AG20443 (cell line): ENCODE measurements at regions not wholly inside any gene's neighbourhood (a gene's known extent, or its start where the extent isn't known, plus 50 kb on each side); places are given as distances from the start of the nearest gene placed in this dataset.
"Not testable (repeated sequence)": the region's sequence is repeated elsewhere in the genome, so short reads cannot be mapped to it uniquely, and the experiment has no call there.

Experiments used
- DNase-seq: peaks from one replicate; pipeline ENCODE4 v3.0.0; 2012; ENCODE audit warnings: low spot score, mixed read lengths

- DNase-seq: no peak
Measured at GRCh38 chr5:110923971-110924370, 147.5 kb upstream of the TSLP start.

- DNase-seq: peak; percentile 18
Measured at GRCh38 chr5:110925398-110925797, 146.1 kb upstream of the TSLP start.

GRCh38 chr5:110925916-110926315, 145.6 kb upstream of the TSLP start:
- no peak for DNase-seq

- DNase-seq: no peak
Measured at GRCh38 chr5:110932755-110933488, 138.6 kb upstream of the TSLP start.

GRCh38 chr5:110940136-110940535, 131.4 kb upstream of the TSLP start:
- DNase-seq: no peak

GRCh38 chr5:110945874-110946436, 125.6 kb upstream of the TSLP start:
- no peak for DNase-seq

- DNase-seq: no peak
Measured at GRCh38 chr5:110951373-110951791, 120.1 kb upstream of the TSLP start.

GRCh38 chr5:110956280-110956912, 115.1 kb upstream of the TSLP start:
- no peak for DNase-seq

- no peak for DNase-seq
Measured at GRCh38 chr5:110956913-110957813, 114.3 kb upstream of the TSLP start.

GRCh38 chr5:110957934-110958333, 113.6 kb upstream of the TSLP start:
- no peak for DNase-seq

GRCh38 chr5:110963495-110963894, 108.0 kb upstream of the TSLP start:
- no peak for DNase-seq

GRCh38 chr5:110965773-110966581, 105.5 kb upstream of the TSLP start:
- DNase-seq: no peak

GRCh38 chr5:110968246-110969005, 103.1 kb upstream of the TSLP start:
- DNase-seq: no peak

GRCh38 chr5:110969502-110969901, 102.0 kb upstream of the TSLP start:
- DNase-seq: no peak

GRCh38 chr5:110973510-110973909, 98.0 kb upstream of the TSLP start:
- DNase-seq: no peak

- no peak for DNase-seq
Measured at GRCh38 chr5:110977915-110978314, 93.6 kb upstream of the TSLP start.

- DNase-seq: not testable (repeated sequence)
Measured at GRCh38 chr5:110985882-110986281, 85.6 kb upstream of the TSLP start.

GRCh38 chr5:110987573-110987972, 83.9 kb upstream of the TSLP start:
- DNase-seq: not testable (repeated sequence)

GRCh38 chr5:110996742-110997141, 74.8 kb upstream of the TSLP start:
- DNase-seq: no peak

GRCh38 chr5:111002036-111002435, 69.5 kb upstream of the TSLP start:
- no peak for DNase-seq

GRCh38 chr5:111003623-111004022, 67.9 kb upstream of the TSLP start:
- no peak for DNase-seq
